Left ventricle myocardium inferior (tissue), 1 donor: ENCODE measurements at regions not wholly inside any gene's neighbourhood (a gene's known extent, or its start where the extent isn't known, plus 50 kb on each side); places are given as distances from the start of the nearest gene placed in this dataset.

Source experiments
- DNase-seq: peaks from one replicate; pipeline ENCODE4 v3.0.0-alpha.2; 2020
- H3K27ac ChIP-seq: fragments of 200-600 bp; replicated peaks from 2 replicates; pipeline ENCODE4 v1.8.0; 2021
- H3K27me3 ChIP-seq: fragments of 200-600 bp; 2 replicates; pipeline ENCODE4 v1.8.0; 2021; ENCODE audit warnings: low read depth
- H3K36me3 ChIP-seq: fragments of 200-600 bp; 2 replicates; pipeline ENCODE4 v1.8.0; 2021
- H3K4me1 ChIP-seq: fragments of 200-600 bp; 2 replicates; pipeline ENCODE4 v1.8.0; 2021
- H3K4me3 ChIP-seq: fragments of 200-600 bp; 2 replicates; pipeline ENCODE4 v1.8.0; 2021; ENCODE audit warnings: mild to moderate bottlenecking, moderate library complexity
- H3K9me3 ChIP-seq: fragments of 200-600 bp; replicated peaks from 2 replicates; pipeline ENCODE4 v1.8.0; 2021
- intact Hi-C: fragments of 100-400 bp; cut with micrococcal nuclease; formaldehyde crosslinking; loops from one replicate; pipeline ENCODE4 v1.11.0; 2022
- TF ChIP-seq, protein P1 (sequence below): fragments of 200-600 bp; IDR thresholded peaks from 2 replicates; pipeline ENCODE4 v1.8.0; 2021; ENCODE audit warnings: antibody characterized with exemption, mild to moderate bottlenecking, borderline replicate concordance
- donor health status: DM: no; HTN: yes; CAD: no; lungs with severe emphysema.

DNA sequence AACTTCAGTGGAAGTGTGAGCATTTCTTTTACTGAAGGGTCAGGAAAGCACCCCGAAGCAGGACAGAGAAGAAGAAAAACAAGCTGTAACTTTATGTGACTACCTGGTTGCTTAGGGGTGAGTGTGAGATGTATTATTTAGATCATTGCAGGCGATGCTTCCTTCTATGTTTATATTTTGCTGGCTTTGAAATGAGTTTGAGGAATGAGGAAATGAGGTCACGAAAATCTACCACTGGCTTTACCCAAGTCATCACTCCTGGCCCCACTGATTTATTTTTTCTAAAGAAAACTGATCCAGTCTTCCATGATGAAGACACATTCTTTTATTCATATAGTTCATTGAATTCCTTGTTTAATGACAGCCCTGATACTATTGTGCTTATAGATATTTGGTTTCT, 716.6 kb upstream of the FZD8 start:
- H3K27me3 ChIP-seq = no peaks in the 10 kb centered on the region
- DNase-seq = no peak
- H3K27ac ChIP-seq = no peak overlapping the region
- intact Hi-C loops = no loop called here
- no peaks in the 10 kb centered on the region for H3K9me3 ChIP-seq
- no peaks in the 10 kb centered on the region for H3K36me3 ChIP-seq
- TF ChIP-seq, protein P1, sequence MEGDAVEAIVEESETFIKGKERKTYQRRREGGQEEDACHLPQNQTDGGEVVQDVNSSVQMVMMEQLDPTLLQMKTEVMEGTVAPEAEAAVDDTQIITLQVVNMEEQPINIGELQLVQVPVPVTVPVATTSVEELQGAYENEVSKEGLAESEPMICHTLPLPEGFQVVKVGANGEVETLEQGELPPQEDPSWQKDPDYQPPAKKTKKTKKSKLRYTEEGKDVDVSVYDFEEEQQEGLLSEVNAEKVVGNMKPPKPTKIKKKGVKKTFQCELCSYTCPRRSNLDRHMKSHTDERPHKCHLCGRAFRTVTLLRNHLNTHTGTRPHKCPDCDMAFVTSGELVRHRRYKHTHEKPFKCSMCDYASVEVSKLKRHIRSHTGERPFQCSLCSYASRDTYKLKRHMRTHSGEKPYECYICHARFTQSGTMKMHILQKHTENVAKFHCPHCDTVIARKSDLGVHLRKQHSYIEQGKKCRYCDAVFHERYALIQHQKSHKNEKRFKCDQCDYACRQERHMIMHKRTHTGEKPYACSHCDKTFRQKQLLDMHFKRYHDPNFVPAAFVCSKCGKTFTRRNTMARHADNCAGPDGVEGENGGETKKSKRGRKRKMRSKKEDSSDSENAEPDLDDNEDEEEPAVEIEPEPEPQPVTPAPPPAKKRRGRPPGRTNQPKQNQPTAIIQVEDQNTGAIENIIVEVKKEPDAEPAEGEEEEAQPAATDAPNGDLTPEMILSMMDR = no peak
- H3K4me1 ChIP-seq = no peaks in the 10 kb centered on the region
- H3K4me3 ChIP-seq = no peak overlapping the region

DNA sequence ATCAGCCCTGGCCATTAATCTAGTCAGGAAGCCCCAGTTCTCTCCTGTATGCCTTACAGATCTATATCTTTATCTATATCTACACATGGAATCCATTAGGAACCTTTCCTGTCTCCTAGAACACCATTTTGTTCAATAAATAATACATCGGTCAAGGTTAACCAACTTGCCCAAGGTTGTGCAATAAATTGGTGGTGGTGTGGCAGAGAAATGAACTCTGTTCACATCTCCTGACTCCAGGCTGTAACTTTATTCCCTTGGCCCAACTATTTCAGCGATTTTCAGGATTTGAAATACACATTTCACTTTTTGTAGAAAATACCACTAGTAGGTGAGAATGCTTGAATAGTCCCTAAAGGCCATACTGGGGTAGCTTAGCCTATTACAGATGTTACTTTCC, 712.5 kb upstream of the FZD8 start:
- Histone ChIP-seq H3K36me3 (no peaks in the 10 kb centered on the region), H3K4me3 (no peak overlapping the region), H3K27ac (no peak overlapping the region), H3K27me3 (no peaks in the 10 kb centered on the region), H3K9me3 (no peaks in the 10 kb centered on the region), H3K4me1 (no peaks in the 10 kb centered on the region)
- intact Hi-C loops = no loop called here
- no peak for DNase-seq
- TF ChIP-seq, protein P1 = no peak

DNA sequence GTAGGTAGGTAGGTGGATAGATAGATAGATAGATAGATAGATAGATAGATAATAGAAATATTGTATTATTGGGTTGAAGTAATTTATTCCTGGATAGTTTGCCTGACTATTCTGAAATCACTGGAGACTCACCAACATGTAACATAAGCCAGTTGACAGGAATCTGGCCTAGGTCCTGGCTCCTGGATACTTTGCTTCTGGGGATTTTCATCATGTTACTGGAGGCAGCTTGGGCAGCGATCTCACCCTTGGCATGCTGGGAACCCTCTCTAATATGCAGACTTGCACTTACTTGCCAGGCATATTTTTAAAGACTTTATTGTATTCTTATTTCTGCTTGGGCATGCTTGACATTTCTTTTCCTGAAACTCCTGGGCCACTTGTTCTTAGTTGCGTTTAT, 709.1 kb upstream of the FZD8 start:
- H3K36me3 ChIP-seq = no peaks in the 10 kb centered on the region
- no peaks in the 10 kb centered on the region for H3K4me1 ChIP-seq
- H3K27ac ChIP-seq = no peak overlapping the region
- H3K4me3 ChIP-seq = no peak overlapping the region
- intact Hi-C loops = no loop called here
- no peaks in the 10 kb centered on the region for H3K9me3 ChIP-seq
- no peaks in the 10 kb centered on the region for H3K27me3 ChIP-seq
- no peak for DNase-seq
- TF ChIP-seq, protein P1 = no peak

DNA sequence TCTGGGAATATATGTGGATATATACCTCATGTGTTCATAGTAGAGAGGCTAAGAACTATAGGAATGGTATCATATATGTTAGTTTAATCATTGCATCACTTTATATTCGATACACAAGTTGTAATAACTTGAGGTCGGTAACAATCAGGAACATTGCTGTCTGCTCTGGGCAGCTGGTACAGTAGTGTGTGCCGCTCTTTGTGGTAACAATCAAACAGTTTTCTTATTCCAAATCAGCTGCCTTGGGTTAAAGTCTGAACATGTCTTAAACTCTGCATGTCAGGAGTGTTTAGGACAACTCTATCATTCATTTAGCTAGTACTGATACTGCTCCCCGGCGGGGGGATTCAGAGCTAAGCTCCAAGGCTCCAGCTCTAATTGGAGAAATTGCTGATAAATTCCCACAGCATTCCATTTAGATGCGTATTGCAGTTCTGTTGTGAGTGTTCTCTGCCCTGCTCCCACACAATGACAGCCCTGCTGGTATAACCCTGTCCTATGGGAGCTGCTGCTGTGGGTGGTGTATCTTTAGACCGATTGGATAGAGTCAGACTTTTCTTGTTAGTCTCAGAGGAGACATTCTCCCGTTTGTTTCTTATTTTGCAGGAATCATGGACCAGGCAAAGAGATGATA, 707.5 kb upstream of the FZD8 start:
- no peak for DNase-seq
- no peaks in the 10 kb centered on the region for H3K27me3 ChIP-seq
- TF ChIP-seq, protein P1 = no peak
- H3K4me1 ChIP-seq = no peaks in the 10 kb centered on the region
- H3K27ac ChIP-seq = no peak overlapping the region
- no peaks in the 10 kb centered on the region for H3K9me3 ChIP-seq
- intact Hi-C loops = no loop called here
- no peaks in the 10 kb centered on the region for H3K36me3 ChIP-seq
- H3K4me3 ChIP-seq = no peak overlapping the region

DNA sequence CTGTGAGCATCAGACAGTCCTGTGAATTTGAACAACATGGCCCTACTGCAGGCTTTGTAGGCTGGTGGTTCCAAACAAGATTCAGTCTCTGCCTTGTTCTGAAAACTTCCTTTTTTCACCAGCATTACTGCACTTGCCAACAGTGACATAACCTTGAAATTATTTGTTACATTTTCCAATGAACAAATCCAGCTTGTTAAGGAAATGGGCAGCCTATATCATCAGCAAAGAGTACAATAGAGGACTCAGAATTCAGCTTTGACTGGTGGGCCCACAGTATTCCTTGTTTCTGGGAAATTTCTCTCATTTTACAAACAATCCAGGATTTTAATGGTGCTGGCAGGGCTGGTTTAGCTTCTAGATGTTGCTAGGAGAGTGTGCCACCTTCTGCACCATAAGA, 703.7 kb upstream of the FZD8 start:
- H3K9me3 ChIP-seq = no peaks in the 10 kb centered on the region
- DNase-seq = no peak
- H3K4me3 ChIP-seq = no peak overlapping the region
- TF ChIP-seq, protein P1 = no peak
- peak overlapping the region; percentile 3 for H3K27ac ChIP-seq
- H3K36me3 ChIP-seq = no peaks in the 10 kb centered on the region
- no peaks in the 10 kb centered on the region for H3K4me1 ChIP-seq
- intact Hi-C loops = no loop called here
- H3K27me3 ChIP-seq = no peaks in the 10 kb centered on the region
